ENCODE measurements at regions not wholly inside any gene's neighbourhood (a gene's known extent, or its start where the extent isn't known, plus 50 kb on each side); places are given as distances from the start of the nearest gene placed in this dataset.

GRCh38 chr2:199690225-199690624 is 160.8 kb downstream of the FTCDNL1 start:
- TF ChIP-seq POLR2A (IDR thresholded peaks at IDR 0.05; ENCODE audit: low read length) (no peak), GATA1 (IDR thresholded peaks at IDR 0.05; ENCODE audit: low read depth, low read length) (no peak)
